Karpas-422 (cell line): ENCODE measurements at regions not wholly inside any gene's neighbourhood (a gene's known extent, or its start where the extent isn't known, plus 50 kb on each side); places are given as distances from the start of the nearest gene placed in this dataset.

ENCODE experiments used
- DNase-seq: peaks from one replicate; pipeline ENCODE4 v3.0.0-alpha.2; 2015
- H2AFZ ChIP-seq: fragments of 200-600 bp; sonication (generic); 2 replicates; pipeline ENCODE4 v1.6.1; 2014; ENCODE audit warnings: antibody characterized with exemption, low read length, mixed read lengths
- H3K27ac ChIP-seq: fragments of 200-600 bp; sonication (generic); 2 replicates; pipeline ENCODE4 v1.5.1; 2014; ENCODE audit warnings: mild to moderate bottlenecking, low read length, moderate library complexity
- H3K27me3 ChIP-seq: fragments of 200-600 bp; sonication (generic); 2 replicates; pipeline ENCODE4 v1.6.1; 2014; ENCODE audit warnings: low read length, mixed read lengths
- H3K36me3 ChIP-seq: fragments of 200-600 bp; sonication (generic); 2 replicates; pipeline ENCODE4 v1.6.1; 2014; ENCODE audit warnings: low read length, mixed read lengths; ENCODE audit not compliant: insufficient read depth
- H3K4me1 ChIP-seq: fragments of 200-600 bp; sonication (generic); 2 replicates; pipeline ENCODE4 v1.6.1; 2014; ENCODE audit warnings: mild to moderate bottlenecking, low read length, mixed read lengths
- H3K4me2 ChIP-seq: fragments of 200-600 bp; sonication (generic); 2 replicates; pipeline ENCODE4 v1.6.1; 2014; ENCODE audit warnings: low read length, low read depth, mild to moderate bottlenecking; ENCODE audit not compliant: poor library complexity, severe bottlenecking
- H3K4me3 ChIP-seq: fragments of 200-600 bp; sonication (generic); 2 replicates; pipeline ENCODE4 v1.5.1; 2014; ENCODE audit warnings: mild to moderate bottlenecking, antibody characterized with exemption, low read length, mixed read lengths
- H3K79me2 ChIP-seq: fragments of 200-600 bp; sonication (generic); 2 replicates; pipeline ENCODE4 v1.6.1; 2014; ENCODE audit warnings: mild to moderate bottlenecking, low read length, mixed read lengths
- H3K9ac ChIP-seq: fragments of 200-600 bp; sonication (generic); 2 replicates; pipeline ENCODE4 v1.6.0; 2014; ENCODE audit warnings: low read length
- H3K9me2 ChIP-seq: fragments of 200-600 bp; sonication (generic), shearing (Covaris generic); replicated peaks from 2 replicates; pipeline ENCODE4 v1.6.0; 2014; ENCODE audit warnings: mild to moderate bottlenecking, low read length, moderate library complexity; ENCODE audit not compliant: insufficient read depth
- H3K9me3 ChIP-seq: fragments of 300-700, 200-600 bp; sonication (generic); 2 replicates; pipeline ENCODE4 v1.6.1; 2014; ENCODE audit warnings: low read length, mixed read lengths
- H4K20me1 ChIP-seq: fragments of 200-600 bp; sonication (generic); 2 replicates; pipeline ENCODE4 v1.6.1; 2014; ENCODE audit warnings: mild to moderate bottlenecking, antibody characterized with exemption, low read length, low read depth; ENCODE audit not compliant: insufficient read depth

- Histone ChIP-seq H3K27ac (no peak overlapping the region), H3K4me2 (no peak overlapping the region), H3K9ac (no peak overlapping the region), H3K4me1 (no peaks in the 10 kb centered on the region), H3K9me2 (no peaks in the 10 kb centered on the region), H3K36me3 (no peaks in the 10 kb centered on the region), H3K4me3 (no peak overlapping the region), H3K9me3 (no peaks in the 10 kb centered on the region), H3K79me2 (no peaks in the 10 kb centered on the region), H3K27me3 (no peaks in the 10 kb centered on the region), H4K20me1 (no peaks in the 10 kb centered on the region), H2AFZ (no peak overlapping the region)
- DNase-seq, result no peak
These were observed 566.4 kb upstream of the SUCLG2 start for GRCh38 chr3:68220832-68221231.

GRCh38 chr3:68211637-68212036 is 557.2 kb upstream of the SUCLG2 start:
- DNase-seq, result no peak
- Histone ChIP-seq H3K27ac (no peak overlapping the region), H3K9me2 (no peaks in the 10 kb centered on the region), H3K79me2 (no peaks in the 10 kb centered on the region), H2AFZ (no peak overlapping the region), H3K9ac (no peak overlapping the region), H3K27me3 (no peaks in the 10 kb centered on the region), H4K20me1 (no peaks in the 10 kb centered on the region), H3K36me3 (no peaks in the 10 kb centered on the region), H3K4me2 (no peak overlapping the region), H3K4me1 (no peaks in the 10 kb centered on the region), H3K4me3 (no peak overlapping the region), H3K9me3 (no peaks in the 10 kb centered on the region)

- H3K4me3 ChIP-seq, result no peak overlapping the region
- no peak overlapping the region for H3K4me2 ChIP-seq
- no peaks in the 10 kb centered on the region for H3K9me2 ChIP-seq
- no peak overlapping the region for H2AFZ ChIP-seq
- no peaks in the 10 kb centered on the region for H3K79me2 ChIP-seq
- no peak overlapping the region for H3K27ac ChIP-seq
- no peak overlapping the region for H3K9ac ChIP-seq
- no peaks in the 10 kb centered on the region for H4K20me1 ChIP-seq
- no peak for DNase-seq
- H3K36me3 ChIP-seq, result no peaks in the 10 kb centered on the region
- no peaks in the 10 kb centered on the region for H3K27me3 ChIP-seq
- H3K9me3 ChIP-seq, result no peaks in the 10 kb centered on the region
- H3K4me1 ChIP-seq, result no peaks in the 10 kb centered on the region
These were observed 556.2 kb upstream of the SUCLG2 start for GRCh38 chr3:68210635-68211034.

GRCh38 chr3:68207327-68207726 is 552.9 kb upstream of the SUCLG2 start:
- Histone ChIP-seq H3K79me2 (no peaks in the 10 kb centered on the region), H3K9me2 (no peaks in the 10 kb centered on the region), H3K4me2 (no peak overlapping the region), H4K20me1 (no peaks in the 10 kb centered on the region), H2AFZ (no peak overlapping the region), H3K27ac (no peak overlapping the region), H3K4me1 (no peaks in the 10 kb centered on the region), H3K4me3 (no peak overlapping the region), H3K9me3 (no peaks in the 10 kb centered on the region), H3K36me3 (no peaks in the 10 kb centered on the region), H3K9ac (no peak overlapping the region), H3K27me3 (no peaks in the 10 kb centered on the region)
- no peak for DNase-seq

GRCh38 chr3:68206524-68207117 is 552.2 kb upstream of the SUCLG2 start:
- H3K27ac ChIP-seq, result no peak overlapping the region
- no peak overlapping the region for H3K4me3 ChIP-seq
- no peak overlapping the region for H2AFZ ChIP-seq
- H3K9me2 ChIP-seq, result no peaks in the 10 kb centered on the region
- no peaks in the 10 kb centered on the region for H3K27me3 ChIP-seq
- no peak overlapping the region for H3K4me2 ChIP-seq
- no peaks in the 10 kb centered on the region for H3K4me1 ChIP-seq
- peak; percentile 70 for DNase-seq
- H3K36me3 ChIP-seq, result no peaks in the 10 kb centered on the region
- H3K9ac ChIP-seq, result no peak overlapping the region
- H3K79me2 ChIP-seq, result no peaks in the 10 kb centered on the region
- H3K9me3 ChIP-seq, result no peaks in the 10 kb centered on the region
- H4K20me1 ChIP-seq, result no peaks in the 10 kb centered on the region

- DNase-seq, result no peak
- no peak overlapping the region for H3K27ac ChIP-seq
These were observed 532.3 kb upstream of the SUCLG2 start for GRCh38 chr3:68186733-68187132.

GRCh38 chr3:68176600-68176999 is 522.2 kb upstream of the SUCLG2 start:
- Histone ChIP-seq H3K9ac (no peak overlapping the region), H3K4me2 (no peak overlapping the region), H3K4me1 (no peaks in the 10 kb centered on the region), H2AFZ (no peak overlapping the region), H3K79me2 (no peaks in the 10 kb centered on the region), H3K9me2 (no peaks in the 10 kb centered on the region), H3K27me3 (no peaks in the 10 kb centered on the region), H3K27ac (no peak overlapping the region), H3K4me3 (no peak overlapping the region), H3K9me3 (no peaks in the 10 kb centered on the region; the same call in 1 of the 2 replicates), H3K36me3 (no peaks in the 10 kb centered on the region), H4K20me1 (no peaks in the 10 kb centered on the region)
- DNase-seq, result no peak

More at GRCh38 chr3:68186733-68187132, 532.3 kb upstream of the SUCLG2 start:
- Histone ChIP-seq H3K4me2 (no peak overlapping the region), H3K9me2 (no peaks in the 10 kb centered on the region), H3K4me1 (no peaks in the 10 kb centered on the region), H3K79me2 (no peaks in the 10 kb centered on the region), H3K4me3 (no peak overlapping the region), H4K20me1 (no peaks in the 10 kb centered on the region), H3K9me3 (no peaks in the 10 kb centered on the region), H3K9ac (no peak overlapping the region), H2AFZ (no peak overlapping the region), H3K36me3 (no peaks in the 10 kb centered on the region), H3K27me3 (no peaks in the 10 kb centered on the region)

GRCh38 chr3:68173012-68173634 is 518.7 kb upstream of the SUCLG2 start:
- H3K4me2 ChIP-seq, result no peak overlapping the region
- no peaks in the 10 kb centered on the region for H4K20me1 ChIP-seq
- no peaks in the 10 kb centered on the region for H3K36me3 ChIP-seq
- no peaks in the 10 kb centered on the region; the same call in 1 of the 2 replicates for H3K27me3 ChIP-seq
- H3K9me2 ChIP-seq, result no peaks in the 10 kb centered on the region
- H3K4me1 ChIP-seq, result no peaks in the 10 kb centered on the region
- no peaks in the 10 kb centered on the region; the same call in 1 of the 2 replicates for H3K9me3 ChIP-seq
- no peaks in the 10 kb centered on the region for H3K79me2 ChIP-seq
- no peak overlapping the region for H3K4me3 ChIP-seq
- no peak overlapping the region for H2AFZ ChIP-seq
- DNase-seq, result no peak
- H3K27ac ChIP-seq, result no peak overlapping the region
- H3K9ac ChIP-seq, result no peak overlapping the region
